GM19397 (cell line): ENCODE measurements at regions not wholly inside any gene's neighbourhood (a gene's known extent, or its start where the extent isn't known, plus 50 kb on each side); places are given as distances from the start of the nearest gene placed in this dataset.

Experiments
- ATAC-seq: cut with Tn5 transposase; IDR thresholded peaks from one replicate; pipeline ENCODE4 v1.9.1; 2021; ENCODE audit warnings: mild to moderate bottlenecking, moderate library complexity; ENCODE audit not compliant: unreplicated experiment

DNA sequence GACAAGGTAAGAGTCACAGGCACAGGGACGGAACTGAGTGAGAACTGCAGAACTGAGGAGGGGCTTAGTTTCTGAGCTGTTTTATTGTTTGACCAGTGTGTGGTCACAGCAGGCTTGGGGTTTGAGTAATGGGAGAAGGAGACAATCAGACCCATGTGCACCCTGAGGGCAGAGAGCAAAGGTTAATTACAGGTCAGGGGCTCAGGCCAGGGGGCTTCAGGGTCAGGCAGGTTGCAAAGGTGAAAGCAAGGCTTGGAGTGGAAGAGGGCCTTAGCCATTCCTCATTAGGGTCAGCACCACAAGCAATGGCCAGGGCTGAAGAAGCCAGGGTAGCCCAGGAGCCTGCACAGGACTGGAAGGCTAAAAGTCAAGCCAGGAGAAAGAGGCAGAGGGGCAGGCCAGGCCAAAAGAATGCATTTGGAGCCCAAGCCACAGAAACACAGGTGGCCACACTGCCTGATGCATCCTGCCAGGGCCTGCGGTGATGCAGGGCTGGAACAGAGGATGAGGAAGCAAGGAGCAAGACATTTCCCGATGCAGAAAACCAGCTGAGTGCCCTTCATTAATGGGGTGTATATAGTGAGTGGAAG is 209.8 kb upstream of the GYPC start:
- no peak for ATAC-seq

DNA sequence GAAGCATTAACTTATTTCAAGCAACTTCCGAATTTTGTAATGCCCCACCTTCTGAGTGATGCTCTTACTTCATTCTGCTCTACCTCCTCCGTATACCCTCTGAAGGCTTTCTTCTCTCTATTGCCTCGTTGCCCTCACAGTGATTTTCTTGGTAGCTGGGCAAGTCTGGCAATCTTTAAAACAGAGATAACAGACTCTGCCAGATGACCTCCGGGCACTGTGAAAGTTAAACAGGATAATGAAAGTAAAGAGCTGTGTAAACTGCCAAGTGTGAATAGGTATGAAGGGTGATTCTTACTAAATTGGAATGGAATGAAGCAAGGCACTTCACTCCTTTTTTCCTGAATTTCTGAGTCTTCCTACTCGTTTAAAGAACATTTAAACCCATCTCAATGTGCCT is 207.3 kb upstream of the GYPC start:
- no peak for ATAC-seq

DNA sequence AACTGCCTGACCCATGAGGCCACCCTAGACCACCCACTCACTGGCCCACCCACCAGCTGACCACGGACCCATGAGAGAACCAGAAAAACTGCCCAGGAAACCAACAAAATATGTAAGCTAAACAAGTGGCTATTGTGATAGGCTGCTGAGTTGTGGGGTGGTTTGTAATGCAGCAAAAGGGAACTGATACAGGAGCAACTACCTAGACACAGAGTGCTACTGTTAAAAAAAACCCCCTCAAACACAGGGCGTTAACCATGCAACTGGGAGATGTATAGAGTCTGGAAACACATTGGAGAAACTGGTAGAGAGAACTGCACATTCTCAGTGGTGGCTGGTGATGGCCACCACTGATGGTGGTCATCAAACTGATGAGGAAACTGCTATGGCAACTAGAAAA is 206.3 kb upstream of the GYPC start:
- peak; percentile 90 for ATAC-seq

DNA sequence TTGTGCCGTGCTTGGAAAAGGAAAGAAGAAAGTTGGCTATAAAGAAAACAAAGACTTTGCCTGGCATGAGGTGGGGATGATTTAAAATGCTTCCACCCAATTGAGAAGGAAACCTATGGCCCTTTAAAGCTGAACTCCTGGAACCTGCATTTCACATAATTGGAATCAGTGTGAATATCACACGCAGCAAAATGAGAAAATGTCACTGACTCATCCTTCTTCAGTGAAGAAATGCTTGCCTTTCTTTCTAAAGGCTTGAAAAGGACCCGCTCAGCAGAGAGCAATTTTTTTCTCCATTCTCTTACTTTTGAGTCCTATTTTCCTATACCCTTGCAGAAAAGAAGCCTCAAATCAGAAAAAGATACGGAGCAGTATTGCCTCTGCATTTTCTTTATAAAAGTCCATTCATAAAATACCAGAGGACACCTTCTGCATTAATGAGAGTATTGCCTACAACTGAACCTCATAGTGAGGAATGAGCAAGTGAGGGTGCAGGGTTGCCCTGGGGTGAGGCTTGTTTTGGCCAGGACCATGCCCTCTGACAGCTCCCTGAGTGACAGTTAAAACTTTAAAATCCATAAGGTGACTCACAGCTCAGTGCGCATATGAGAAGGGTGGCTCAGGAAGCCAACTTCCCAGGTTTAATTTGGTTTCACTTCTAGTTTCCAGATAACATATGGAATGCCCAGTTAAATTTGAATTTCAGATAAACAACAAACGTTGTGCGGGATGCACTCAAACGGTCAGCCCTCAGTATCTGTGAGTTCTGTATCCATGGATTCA is 191.9 kb upstream of the GYPC start:
- ATAC-seq: no peak

DNA sequence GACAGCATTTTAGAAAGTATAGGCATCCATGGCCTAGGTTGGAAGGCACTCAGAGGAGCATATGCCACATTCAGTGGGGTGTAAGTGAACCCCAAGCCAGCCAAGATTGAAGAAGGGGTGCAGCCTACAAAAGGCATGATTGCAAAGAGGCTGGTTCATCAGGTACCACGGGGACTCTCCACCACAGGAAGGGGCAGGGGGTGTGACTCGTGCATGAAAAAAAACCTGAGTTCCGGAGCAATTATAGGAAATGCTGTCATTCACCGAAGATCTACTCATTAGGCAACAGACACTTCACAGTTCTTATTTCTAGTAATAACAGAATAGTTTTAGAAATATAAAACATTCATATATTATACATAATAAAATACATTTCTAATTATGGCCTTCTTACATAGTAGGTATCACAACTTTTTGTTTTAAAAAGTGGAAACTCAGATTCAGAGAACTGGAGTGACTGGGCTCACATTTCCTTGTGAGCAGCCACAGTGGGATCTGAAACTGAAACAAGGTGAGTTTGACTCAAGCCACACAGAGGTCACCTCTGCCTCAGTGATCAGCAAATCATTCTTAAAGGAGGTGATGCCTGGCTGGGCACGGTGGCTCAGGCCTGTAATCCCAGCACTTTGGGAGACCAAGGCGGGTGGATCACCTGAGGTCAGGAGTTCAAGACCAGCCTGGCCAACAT is 188.4 kb upstream of the GYPC start:
- peak; percentile 84 for ATAC-seq

DNA sequence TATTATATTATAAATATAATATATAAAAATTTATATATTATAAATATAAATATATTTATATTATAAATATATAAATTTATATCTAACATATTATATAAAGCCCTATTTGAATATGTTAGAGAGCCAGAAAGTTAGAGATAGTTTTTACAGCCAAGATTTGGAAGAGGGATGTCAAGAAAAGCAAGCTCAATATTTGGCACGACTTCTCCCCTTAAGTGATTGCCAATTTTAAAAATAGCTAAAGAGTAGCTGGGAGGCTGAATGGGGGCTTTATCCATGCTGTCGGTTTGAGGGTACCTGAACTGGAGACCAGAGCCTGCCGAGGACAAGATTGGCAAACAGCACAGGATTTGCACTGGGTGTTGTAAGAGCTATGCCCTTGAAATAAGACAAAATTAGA is 180.9 kb upstream of the GYPC start:
- ATAC-seq: no peak

DNA sequence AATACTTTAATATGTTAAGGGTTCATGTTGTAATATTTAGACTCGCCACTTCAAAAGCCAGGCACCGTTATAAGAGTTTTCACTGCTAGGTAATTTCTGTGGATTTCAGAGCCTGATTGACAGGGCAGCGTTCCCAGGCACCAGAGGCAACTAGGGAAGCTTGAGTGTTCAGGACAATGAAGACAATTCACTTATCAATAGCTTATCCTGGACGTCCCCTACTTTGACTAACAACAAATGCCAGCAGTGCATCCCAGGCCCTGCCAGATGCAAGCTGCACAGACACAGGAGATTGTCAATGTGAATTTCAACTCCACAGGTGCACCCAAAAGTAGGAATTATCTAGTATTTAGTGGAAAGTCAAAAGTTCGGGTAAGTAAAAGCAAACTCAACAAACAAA is 179.3 kb upstream of the GYPC start:
- no peak for ATAC-seq

DNA sequence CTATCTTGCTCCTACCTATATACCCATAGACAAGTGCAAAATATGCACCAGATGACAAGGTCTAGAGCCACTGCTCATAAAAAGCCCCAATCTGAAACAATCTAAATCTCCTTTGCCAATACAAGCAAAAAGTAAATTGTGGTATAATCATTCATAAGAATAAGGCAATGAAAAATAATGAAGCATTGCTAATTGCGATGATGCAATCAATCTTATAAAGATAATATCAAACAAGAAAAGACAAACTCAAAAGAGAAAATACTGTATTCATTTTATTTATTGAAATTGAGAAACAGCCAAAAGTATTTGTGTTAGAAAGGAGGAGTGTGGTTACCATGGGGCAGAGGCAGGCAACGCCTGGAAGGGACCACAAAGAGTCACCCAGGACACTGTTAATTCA is 175.9 kb upstream of the GYPC start:
- ATAC-seq: no peak

DNA sequence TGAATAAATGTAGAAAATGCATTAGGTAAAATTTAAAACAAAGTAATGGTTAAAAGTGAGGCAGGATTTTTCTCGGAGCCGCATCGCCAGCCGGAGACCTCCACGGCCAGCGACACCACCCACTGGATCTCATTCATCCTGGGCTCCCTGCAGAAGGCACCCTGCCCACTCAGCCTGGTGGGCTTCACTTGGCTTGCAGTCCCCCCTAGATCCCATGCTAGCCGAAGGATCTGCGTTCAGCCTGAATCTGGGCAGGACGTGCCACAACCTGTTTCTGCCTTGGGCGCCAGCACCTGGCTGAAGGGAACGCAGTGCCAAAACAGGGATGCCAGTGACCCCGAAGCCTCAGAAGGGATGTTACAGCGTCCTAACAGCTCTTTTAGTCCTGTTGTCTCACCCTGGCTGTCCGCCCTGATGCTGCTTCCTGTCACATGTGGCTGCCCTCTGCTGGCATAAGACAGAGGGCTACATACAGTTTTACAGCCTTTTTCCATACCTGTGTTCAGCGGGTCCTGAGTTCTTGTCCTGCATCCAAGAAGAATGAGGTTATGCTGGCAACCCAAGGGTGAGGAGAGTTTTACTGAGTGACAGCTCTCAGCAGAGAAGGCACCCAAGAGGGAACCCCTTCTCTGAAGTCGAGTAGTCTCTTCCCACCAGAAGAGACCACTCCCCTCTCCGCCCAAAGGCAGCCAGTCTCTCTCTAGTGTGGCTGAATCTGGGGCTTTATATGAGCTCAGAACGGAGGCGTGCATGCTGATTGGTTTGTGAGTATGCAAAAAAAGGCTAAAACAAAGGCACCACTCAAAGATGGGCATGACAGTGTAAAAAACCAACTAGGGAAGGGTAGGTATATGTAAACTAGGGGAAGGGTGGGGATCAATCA is 173.1 kb upstream of the GYPC start:
- no peak for ATAC-seq

DNA sequence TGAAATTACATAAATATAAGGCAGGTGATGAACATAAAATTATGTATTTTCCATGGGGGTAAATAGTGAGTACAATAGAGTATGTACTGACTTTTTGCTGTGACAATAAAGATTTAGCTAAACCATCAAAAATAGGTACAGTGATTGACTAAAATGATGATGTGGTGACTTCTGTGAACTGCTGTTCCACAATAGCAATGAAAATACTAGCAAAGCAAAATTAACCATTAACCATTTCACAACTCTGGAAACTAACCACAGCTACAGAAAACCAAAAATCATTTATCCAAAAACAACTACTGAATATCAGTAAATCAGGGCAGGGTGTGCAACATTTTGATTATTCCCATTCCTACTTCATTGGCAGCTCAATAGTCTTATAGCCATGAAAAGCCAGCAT is 161.4 kb upstream of the GYPC start:
- ATAC-seq: no peak

DNA sequence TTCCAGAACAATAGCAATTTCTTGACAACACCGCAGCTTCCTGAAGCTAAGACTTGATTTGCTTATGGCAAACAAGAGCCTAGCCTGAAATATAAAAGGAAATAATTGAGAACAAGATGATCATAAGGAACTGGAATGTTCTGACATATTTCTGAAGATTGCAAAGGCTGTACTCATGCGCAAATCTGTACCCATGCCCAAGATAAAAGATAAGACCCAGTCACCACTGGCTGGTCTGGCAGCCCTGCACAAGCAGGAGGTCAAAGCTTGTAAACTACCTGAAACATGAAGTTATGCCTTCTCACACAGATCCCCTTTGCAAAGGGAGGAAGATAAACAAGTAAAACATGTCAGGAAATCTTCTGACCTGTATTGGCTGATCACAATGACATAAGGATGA is 160.8 kb upstream of the GYPC start:
- no peak for ATAC-seq

DNA sequence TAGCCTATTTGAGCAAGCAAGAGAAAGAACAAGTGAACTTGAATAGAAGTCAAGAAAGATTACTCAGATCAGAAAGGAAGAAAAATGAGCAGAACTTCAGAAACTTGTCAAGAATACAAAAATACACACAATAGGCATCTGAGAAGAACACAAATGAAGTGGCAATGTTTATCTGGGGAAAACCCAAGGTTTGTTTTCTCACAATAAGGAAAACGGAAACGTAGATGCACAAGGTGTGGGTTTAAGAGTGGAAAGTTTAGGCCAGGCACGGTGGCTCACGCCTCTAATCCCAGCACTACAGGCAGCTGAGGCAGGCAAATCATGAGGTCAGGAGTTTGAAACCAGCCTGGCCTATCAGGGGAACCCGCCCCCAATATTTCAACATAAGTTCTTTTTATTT is 159.5 kb upstream of the GYPC start:
- peak; percentile 95 for ATAC-seq

DNA sequence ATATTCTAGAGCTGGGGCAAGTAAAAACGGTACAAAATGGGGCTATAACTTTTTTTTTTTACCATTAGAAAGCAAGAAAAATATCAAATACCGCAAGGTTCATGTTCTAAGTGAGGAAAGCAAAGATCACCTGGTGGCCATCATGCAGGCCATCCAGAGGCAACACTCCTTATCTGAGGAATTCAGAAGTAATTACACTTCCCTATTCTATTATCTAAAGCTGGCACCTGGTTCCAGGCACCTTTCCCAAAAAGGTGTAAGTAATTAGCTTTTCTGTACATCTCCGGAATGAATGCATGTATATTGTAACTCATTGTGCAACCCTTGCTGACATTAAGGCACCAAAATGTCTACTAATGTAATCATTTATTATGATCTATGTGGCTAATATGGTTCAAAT is 152.5 kb upstream of the GYPC start:
- ATAC-seq: no peak

DNA sequence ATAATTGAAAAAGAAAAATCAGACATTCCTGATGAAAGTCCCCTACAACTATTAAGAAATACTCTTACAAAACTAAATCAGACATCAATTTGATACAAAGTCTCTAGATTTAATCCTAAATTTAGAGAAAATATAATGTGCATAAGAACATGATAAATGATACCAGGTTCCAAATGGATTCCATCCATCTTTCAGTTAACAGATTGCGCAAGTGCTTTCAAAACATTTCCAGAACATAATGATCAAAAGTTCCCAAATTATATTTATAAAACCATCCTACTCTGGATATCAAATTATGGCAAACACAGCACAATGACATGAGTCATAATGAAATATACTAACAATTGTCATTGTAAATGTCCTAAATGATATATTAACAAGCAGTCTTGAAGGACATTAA is 151.0 kb upstream of the GYPC start:
- ATAC-seq: no peak

DNA sequence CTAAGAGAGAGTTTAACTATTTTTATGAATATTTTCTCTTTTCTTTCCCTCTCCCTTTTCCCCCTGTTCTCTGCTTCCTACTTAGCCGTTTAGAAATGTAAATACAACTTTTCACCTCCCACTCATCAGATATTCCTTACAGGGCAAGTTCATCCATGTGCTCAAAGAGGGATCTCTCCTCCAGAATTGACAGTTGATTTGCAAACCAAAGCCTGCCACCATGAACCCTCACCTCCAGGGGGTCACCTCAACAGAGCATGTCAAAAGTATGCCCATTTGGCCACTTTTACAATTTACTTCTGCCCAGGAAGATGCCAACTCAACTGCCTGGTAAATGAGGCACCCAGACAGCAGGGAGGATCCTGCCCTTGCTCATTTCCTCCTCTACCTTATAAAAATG is 149.2 kb upstream of the GYPC start:
- ATAC-seq: no peak

DNA sequence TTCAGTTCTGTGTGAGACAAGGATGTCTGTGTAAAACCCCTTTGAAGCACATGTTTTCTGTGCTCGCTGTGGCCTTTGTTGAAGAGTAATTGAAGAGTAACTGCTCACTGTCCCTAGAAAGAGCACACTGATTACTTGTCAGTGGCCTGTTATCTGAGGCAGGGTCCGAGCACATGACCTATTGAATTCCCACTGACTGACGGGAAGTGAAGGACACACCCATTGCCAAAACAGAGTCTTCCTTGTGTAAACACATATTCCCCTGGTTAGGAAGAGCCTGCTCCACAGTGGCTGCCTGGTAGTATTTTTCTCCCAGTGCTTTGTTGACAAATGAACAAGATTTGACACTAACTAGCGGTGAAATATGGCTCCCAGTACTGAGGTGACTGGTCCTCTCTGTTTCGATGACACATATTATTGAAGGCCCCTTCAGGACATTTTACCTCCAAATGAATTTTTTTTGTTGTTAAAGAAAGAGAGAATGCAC is 148.5 kb upstream of the GYPC start:
- ATAC-seq: no peak

DNA sequence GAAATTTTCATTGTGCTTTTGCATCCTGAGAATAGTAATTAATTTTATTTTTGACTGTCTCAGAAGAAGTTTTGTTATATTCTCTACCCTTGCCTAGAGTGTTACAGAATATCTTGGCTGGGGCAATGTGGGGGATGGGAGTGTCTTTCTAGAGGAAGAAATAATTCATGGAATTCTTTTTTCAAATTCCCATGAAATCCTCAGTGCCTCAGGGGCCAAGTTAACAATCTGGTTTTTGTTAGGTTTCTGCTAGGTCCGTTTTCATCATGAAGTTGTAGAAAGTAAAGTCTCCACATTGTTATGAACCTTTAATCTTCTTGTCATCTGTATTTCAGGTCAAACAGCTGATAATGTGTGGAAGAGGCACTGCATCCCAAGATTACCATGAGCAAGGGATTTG is 145.6 kb upstream of the GYPC start:
- no peak for ATAC-seq

DNA sequence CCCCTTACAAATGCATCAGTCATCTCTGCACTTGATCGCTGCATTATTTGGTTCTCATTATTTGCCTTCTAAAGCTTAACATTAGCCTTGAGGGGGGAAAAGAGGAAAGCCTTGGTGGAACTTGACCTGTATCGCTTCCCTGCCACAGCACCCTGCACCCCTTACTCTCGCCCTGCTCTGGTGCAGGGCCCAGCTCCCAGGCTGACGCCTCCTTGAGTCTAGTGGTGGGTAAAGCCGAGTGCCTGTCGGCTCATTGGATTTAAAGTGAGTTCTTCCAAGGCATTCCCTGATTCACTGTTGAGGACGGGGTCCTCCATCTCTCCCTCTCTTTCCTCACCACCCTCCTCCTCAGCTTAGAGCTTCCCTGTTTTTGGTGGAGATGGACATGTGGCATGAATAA is 145.0 kb upstream of the GYPC start:
- ATAC-seq: no peak

DNA sequence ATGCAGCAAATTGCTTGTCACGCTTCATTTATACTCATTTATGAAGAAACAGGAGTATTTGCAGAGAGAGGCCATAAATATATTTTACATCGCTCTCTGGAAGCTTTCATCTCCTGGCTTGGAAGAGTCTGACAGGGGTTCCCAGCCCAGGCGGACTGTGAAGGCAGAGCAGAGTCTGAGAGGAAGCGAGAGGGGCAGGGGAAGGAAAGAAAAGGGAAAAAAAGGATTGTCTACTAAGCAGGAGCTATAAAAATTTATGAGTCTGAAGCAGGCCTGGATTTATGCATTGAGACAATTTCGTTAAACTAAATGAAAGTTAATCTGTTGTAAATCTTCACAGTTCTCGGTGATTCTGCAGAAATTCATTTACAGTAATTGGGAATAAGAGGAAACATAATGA is 143.9 kb upstream of the GYPC start:
- no peak for ATAC-seq

DNA sequence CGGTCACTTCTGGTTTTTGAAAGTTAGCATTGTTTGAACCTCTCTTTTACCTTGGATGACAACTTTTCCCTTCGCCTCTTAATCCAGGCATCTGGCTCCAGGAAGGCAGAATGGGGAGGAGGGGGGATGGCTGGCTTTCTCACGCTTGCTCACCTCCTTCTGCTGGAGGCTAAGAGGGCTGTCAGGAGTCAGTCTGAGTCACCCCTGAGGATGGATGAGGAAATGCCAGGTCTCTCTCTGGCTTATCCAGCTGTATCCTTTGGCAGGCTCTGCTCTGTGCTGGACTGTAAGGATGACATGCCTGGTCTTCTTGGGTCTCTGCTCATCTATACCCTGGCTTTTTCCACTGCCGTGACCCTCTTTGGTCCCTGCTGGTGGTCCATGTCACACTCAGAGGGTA is 142.9 kb upstream of the GYPC start:
- no peak for ATAC-seq

DNA sequence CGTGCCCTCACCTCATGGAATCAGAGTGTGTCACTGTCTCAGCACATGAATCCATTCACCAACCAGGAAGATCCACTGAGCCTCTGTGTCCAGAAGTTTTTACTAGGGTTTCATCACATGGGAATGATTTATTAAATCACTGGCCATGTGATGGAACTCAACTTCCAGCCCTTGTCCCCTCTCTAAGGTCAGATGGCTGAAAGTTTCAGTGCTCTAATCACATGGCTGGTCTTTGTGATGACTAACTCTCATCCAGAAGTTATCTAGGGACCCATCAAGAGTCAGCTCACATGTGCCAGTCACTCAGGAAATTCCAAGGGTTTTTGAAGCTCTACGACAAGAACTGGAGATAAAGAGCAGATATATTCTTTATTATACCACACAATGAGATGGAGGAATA is 140.5 kb upstream of the GYPC start:
- ATAC-seq: no peak
